ENCODE measurements at regions not wholly inside any gene's neighbourhood (a gene's known extent, or its start where the extent isn't known, plus 50 kb on each side); places are given as distances from the start of the nearest gene placed in this dataset.

GRCh38 chr1:215001419-215002021 is 81.0 kb upstream of the KCNK2 start:
- TF ChIP-seq FOXA1 (IDR thresholded peaks at IDR 0.05) (no peak), RXRA (IDR thresholded peaks at IDR 0.05) (no peak), CTCF (IDR thresholded peaks at IDR 0.05; ENCODE audit: low read depth, low read length, missing input control) (no peak), TAF1 (conservative IDR thresholded peaks at IDR 0.05) (no peak), MAX (IDR thresholded peaks at IDR 0.05) (no peak)

All from liver (tissue), 3 donors.